NCI-H1694 treated with DMSO at 0.1 percent for 48 hours (cell line): ENCODE measurements at regions not wholly inside any gene's neighbourhood (a gene's known extent, or its start where the extent isn't known, plus 50 kb on each side); places are given as distances from the start of the nearest gene placed in this dataset.
"Not testable (repeated sequence)": the region's sequence is repeated elsewhere in the genome, so short reads cannot be mapped to it uniquely, and the experiment has no call there.

ENCODE experiments used
- DNase-seq: peaks from one replicate; lab custom pipeline; 2025; lab: John Stamatoyannopoulos, UW

DNA sequence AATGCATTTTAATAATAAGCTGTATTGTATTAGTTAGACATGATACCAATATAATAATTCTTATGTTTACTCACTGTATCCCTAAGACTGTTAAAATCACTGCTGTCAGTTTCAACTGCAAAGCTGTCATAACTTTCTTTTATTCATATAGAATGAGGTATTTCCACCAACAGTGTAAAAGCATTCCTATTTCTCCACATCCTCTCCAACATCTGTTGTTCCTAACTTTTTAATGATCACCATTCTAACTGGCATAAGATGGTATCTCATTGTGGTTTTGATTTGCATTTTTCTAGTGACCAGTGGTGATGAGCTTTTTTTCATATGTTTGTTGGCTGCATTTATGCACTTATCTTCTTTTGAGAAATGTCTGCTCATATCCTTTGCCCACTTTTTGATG is 177.6 kb upstream of the MME start:
- not testable (repeated sequence) for DNase-seq

DNA sequence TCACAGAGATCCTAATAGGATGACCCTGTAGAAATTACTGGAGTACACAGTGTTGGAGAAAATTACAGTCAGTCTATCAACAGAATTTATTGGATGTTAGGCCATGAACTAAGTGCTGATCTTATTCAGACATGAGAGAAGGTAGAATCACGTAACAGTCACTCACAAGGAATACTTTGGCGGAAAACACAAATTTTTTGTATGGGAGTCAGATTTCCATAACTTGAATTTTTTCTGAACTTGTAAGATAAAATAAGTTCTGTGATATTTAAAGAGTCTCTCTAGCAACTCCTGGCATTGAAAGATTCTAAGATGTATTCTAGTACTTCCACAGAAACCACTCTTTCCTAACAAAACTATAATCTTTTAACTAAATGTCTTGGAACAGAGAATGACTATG is 178.8 kb upstream of the MME start:
- DNase-seq, result no peak

DNA sequence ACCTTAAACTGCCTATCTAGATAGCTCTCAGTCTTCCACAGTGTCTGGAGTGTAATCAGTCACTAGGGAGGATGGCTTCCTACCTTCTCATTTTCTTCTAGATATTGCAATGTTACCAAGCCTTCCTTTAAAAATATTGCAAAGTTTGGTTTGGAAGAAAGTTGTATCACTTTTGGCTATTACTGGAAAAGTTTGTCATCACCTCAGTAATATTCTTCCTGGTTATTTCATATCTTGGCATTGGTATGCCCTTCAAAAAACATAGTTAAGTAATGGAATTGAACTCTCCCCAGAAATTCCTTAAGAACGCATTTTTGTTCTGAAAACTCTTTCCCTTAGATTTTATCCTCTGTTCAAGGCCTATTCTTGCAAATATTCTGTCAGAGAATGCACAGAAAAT is 179.3 kb upstream of the MME start:
- DNase-seq, result no peak

DNA sequence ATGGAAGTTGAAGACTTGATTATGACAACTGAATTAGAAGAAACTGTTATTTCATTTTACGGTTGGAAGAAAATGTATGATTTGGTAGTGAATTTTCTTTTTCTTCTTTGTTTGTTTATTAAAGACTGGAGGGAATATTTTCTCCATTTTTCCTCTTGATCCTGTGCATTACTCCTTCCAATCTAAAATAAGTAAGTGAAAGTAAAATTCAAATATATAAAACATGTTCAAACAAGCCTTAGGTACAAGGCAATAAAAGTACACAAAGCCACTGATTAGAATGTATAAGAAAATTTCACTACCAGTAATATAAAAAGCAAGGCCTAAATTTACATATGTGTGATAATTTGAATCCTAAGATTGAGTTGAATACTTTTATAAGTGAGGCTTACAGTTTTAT is 181.2 kb upstream of the MME start:
- DNase-seq, result no peak

DNA sequence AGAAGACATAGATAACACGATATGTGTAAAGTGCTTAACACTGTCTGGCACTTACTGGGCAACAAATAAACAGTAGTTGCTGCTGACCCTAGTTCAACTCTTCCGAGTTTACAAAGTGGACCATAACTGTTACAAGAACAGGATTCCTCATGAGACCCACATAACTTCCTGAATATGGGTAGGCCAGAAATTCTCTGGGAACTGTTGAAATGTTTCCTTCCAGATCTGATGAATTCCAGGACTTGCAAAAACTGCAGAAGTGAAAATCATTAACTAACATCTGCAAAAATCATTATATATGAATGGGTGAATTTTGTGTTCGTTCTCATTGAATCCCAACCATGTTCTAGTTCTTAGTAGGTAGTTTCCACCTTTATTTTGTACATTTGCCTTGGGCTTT is 181.7 kb upstream of the MME start:
- no peak for DNase-seq

DNA sequence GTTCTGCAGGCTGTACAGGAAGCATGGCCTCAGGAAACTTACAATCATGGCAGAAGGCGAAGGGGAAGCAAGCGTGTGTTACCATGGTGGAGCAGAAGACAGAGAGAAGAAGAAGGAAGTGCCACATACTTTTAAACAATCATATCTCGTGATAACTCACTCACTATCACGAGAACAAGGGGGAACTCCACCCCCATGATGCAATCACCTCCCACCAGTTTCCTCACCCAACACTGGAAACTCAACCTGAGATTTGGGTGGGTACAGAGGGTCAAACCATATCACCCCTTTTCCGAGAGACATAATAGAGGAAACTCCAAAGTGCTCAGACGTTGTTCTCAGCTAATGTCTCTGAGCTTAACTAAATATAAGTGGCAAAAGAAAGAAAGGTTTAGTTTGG is 186.3 kb upstream of the MME start:
- DNase-seq, result no peak

DNA sequence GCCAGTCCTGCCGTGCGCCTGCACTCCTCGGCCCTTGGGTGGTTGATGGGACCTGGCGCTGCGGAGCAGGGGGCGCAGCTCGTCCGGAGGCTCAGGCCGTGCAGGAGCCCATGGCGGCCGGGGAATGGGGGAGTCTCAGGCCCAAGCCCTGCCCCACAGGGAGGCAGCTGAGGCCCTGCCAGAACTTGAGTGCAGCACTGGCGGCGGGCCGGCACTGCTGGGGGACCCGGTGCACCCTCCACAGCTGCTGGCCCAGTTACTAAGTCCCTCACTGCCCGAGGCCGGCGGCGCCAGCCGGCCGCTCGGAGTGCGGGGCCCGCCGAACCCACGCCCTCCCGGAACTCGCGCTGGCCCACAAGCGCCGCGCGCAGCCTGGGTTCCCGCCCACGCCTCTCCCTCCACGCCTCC is 190.9 kb upstream of the MME start:
- DNase-seq, result no peak

DNA sequence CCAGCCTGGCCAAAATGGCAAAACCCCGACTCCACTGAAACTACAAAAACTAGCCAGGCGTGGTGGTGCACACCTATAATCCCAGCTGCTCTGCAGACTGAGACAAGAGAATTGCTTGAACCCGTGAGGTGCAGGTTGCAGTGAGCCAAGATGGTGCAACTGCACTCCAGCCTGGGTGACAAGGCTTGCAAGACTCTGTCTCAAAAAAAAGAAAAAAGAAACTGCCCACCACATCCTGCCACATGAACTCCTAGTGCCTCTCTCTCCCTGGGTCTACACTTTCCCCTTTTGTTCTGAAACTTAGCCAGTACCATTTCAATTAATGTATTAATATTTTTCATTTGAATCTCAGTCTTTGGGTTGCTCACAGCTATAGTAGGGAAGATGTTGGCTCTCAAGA is 192.2 kb upstream of the MME start:
- no peak for DNase-seq

DNA sequence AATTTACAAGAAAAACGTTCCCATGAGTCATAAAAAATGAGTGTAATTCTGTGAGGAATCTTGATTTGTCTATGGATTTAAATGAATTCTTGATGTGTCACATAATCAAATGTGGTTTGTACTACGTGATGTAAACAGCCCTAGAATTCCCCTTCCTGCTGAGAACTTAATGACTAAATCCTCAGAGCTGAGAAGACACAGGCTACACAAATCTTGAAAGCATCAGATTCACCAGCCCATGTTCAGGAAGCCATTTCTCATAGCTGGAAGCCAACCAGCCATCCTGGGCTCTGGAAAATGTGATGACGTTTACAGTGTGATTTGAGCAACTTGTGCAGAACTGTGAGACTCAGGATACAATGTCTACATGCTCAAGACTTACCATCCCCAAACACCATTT is 193.7 kb upstream of the MME start:
- DNase-seq, result no peak

DNA sequence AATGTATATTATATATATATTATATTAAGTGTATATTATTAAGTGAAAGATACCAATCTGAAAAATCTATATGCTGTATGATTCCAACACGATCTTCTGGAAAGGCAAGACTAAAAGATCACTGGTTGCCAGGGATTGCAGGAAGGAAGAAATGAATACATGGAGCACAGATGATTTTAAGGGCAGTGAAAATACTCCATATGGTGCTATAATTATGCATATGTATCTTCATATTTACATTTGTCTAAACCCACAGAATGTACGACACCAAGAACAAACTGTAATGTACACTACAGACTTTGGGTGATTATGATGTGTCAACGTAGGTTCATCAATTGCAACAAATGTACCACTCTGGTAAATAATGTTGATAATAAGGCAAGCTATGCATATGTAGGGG is 194.7 kb upstream of the MME start:
- no peak for DNase-seq

DNA sequence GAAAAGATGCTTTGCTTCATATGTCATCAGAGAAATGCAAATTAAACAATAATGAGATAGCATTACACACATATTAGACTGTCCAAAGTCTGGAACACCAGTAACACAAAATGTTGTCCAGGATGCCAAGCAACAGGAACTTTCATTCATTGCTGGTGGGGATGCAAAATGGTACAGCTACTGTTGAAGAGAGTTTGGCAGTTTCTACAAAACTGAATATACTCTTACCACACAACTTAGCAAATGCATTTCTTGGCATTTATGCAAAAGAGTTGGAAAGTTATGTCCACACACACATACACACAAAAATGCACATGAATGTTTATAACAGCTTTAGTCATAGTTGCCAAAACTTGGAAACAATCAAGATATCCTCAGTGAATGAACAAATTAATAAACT is 195.2 kb upstream of the MME start:
- DNase-seq, result no peak

DNA sequence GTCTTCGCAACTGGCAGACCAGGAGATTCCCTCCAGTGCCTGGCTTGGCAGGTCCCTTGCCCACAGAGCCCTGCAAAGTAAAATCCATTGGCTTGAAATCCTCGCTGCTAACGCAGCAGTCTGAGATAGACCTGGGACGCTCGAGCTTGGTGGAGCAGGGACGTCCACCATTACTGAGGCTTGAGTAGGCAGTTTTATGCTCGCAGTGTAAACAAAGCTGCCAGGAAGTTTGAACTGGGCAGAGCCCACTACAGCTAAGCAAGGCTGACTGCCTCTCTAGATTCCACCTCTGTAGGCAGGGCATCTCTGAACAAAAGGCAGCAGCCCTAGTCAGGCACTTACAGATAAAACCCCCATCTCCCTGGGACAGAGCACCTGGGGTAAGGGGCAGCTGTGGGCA is 205.0 kb upstream of the MME start:
- DNase-seq, result no peak

DNA sequence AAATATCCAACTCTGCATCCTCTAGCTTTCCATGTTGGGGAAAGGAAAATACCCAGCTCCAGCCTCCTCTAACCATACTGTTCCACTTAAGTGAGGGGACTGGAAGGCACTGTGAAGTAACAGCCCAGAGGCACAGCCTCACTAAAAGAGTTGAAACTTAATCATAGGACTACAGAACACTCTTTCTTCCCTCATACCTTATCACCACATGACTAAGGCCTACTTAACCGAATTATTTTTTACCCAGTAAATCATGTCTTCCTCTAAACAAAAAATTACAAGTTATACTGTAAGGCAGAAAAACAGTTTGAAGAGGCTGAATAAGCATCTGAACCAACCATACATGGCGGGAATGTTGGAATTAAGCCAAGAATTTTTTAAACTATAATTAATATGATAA is 207.4 kb upstream of the MME start:
- DNase-seq, result no peak

DNA sequence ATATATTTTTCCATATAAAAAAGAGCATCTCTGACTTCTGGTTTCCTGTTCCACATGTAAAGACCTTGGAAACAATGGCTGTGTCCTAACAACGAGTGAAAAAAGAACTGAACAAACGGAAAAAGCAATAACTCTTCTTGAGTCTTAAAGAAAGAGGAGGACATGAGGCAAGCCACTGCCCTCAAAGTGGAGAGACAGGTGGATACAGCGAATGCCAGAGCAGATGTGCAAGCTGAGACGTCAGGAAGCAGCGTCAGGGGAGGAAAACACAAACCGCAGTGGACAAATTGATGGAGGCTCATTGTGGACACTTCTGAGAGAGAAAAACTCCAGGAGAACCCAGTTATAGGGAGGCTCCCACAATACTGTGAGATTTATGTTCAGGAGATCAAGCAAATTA is 208.0 kb upstream of the MME start:
- no peak for DNase-seq

DNA sequence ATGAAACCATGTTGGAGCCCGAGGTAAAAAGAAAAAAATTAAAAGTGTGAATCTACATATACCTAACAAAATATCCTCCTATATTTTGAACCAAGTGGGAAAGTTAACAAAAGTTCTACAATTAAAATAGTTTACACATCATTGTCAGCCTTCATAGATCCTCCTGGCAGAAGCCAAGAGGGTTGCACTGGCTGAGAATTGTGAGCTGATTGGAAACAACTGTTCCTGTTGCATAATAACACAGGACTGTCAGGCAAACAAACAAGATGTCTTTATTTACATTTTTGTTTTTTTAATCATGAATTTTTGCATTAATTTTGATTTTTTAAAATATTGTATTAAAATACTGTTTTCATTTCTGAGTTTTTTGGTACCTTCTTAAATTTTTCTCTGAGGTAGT is 215.2 kb upstream of the MME start:
- no peak for DNase-seq

DNA sequence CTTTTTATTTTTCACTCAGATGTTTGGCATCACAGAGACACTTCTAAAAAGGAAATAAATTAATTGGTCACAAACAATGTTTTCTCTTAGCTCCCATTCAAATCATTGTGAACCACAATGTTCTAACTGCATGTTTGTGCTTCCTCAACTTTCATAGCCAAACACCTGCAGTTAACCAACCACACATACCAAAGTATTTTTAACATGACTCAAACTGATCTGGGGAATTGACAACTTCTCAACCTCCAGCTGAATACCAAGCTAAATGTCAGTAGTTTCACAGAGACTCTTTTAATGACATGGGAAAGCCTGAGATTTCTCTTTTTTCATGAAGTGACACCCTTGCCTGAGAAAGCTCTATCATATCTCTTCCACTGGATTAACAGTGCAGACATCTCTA is 217.9 kb upstream of the MME start:
- DNase-seq, result no peak

DNA sequence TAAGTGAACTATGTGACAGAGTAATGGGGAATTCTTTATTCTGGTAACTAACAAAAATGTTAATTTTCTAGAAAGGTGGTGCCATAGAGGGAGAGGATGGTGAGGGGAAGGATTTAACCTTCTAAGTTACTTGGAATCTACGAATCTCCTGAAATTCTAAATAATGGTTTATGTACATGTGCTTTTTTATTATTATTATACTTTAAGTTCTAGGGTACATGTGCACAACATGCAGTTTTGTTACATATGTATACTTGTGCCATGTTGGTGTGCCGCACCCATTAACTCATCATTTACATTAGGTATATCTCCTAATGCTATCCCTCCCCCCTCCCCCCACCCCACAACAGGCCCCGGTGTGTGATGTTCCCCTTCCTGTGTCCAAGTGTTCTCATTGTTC is 227.1 kb upstream of the MME start:
- not testable (repeated sequence) for DNase-seq

DNA sequence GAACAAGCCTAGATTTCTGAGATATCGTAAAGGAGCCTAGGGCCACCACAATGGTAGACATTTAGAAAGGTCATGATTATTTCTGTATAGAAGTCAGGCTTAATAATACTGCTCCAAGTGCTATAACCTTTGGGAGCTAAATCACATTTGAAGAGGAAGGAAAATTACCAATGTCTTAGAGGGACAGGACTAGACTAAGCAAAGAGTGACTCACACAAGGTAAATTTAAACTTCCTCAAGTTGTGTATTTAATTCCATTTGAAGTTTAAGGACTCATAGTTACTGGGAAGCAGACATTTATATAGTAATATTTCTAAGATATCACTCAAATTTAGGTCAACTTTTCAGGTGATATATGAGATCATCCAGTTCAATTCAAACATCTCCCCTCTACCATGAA is 227.6 kb upstream of the MME start:
- DNase-seq, result no peak

DNA sequence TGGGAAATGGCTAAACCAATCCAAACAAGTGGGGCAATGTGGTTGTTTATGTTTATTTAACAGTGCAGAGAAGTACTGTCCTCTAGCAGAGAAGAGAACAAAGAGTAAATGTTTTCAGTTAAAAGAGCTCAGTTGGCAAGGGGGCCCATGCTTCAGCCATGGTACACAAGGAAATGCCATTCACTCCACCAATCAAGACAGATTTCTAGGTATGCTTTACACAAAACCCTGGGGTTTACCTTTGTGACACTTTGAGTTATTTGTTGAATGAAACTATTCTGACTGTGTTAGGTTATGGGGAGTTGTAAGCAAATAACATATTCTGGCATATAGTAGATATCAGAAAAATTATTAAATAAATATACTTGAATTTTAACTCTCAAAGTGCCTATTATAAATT is 228.5 kb upstream of the MME start:
- DNase-seq, result no peak

DNA sequence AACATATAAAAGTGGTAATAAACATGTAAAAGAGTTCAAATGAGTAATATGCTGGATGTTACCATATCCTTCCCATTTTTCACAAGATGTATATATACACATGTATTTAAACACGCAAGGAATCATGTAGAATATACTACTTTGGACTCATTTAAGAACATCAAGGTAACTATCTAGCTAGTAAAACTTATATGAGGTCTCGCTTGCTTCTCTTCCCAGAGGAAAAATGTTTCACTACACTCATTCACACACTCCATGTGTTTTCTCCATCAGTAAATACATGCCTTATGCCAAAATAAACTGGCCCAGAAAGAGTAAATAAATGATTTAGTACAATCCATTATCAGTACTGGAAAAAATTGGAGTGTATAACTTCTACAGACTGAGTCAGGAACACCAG is 229.2 kb upstream of the MME start:
- DNase-seq, result no peak

DNA sequence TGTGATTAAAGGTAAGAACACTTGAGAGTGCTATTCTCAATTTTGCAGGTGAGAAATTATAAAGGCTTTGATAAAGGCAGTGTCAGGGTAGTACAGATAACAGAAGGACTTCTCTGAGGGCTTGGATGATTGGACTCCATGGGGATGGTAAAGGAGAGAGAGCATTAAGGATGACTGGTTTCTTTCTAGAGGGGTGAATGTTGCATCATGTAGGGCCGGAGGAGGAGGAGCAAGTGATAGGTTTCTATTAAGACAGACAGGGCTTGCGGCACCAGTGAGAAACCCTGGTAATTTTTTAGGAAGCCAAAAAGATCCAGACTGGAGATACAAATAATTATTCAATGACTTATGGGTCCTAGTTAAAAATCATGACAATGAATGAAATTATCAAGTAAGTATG is 230.7 kb upstream of the MME start:
- no peak for DNase-seq

DNA sequence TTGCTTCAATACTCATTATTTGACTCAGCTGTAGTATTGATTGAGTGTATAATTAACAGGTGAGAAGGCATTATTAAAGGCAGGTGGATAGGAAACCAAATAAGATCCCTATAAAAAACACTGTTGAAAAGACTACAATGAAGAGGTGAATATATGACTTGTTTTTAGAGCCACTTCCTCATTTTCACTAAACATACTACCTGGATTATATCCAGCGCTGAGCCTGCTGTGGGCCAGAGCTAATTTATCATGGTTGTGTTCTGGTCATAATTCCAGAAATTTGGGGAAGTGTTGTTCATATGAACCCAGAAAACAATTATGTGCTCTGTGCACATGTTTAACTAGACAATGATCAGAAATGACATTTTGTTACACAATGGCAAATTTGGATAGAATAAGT is 235.3 kb upstream of the MME start:
- DNase-seq, result no peak

DNA sequence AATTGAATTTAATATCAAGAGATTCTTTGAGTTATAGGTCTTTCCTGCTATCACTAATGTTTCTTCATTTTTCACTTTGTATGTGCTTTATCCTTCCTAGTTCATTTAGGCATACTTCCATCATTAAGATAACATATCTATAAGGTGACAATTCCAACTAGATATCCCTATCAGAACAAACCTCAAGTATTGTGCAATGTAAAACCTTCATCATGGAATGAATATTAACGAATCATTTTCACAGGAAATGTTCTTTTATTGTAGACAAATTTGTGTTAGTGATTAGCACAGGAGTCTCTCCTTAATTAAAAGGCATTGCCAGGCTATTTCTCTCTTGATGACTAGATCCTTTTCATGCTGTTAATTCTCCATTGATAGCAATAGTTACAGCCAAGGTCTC is 236.5 kb upstream of the MME start:
- DNase-seq, result no peak

DNA sequence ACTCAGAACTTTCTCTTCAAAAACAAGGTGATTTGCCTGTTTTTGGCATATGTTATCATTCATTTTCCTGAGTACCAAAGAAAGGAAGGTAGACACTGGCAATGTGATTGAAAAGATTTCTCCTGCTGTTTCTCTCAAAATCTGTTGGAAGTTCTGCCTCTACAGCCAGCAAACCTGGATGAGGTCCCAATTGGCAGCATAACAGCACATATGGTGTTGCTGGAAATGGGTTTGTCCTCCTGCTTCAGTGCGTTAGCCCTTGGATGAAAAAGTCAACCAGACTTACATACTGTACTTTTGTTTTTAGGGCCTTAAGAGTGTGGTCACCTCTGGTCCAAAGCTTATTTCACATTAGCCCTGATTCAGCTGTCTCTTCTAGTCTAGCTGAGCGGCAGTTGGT is 237.6 kb upstream of the MME start:
- DNase-seq, result peak; percentile 9

DNA sequence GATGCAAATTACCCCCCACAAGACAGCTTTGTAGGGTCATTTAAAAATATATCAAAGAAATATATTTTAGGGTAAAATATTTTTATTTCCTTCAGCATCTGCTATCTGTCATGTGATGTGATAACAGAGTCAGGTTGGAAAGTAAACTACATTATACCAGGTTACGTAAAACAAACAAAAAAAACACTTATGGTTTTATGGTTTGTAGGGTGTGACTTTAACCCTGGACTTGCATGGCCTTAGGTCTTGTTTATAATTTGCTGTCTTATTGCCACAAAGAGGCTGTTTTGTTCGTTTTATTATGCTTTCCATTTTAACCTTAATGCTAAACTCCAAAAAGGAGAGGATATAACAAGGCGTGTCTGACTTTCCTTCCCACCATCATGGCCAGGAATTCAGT is 244.5 kb upstream of the MME start:
- DNase-seq, result no peak

DNA sequence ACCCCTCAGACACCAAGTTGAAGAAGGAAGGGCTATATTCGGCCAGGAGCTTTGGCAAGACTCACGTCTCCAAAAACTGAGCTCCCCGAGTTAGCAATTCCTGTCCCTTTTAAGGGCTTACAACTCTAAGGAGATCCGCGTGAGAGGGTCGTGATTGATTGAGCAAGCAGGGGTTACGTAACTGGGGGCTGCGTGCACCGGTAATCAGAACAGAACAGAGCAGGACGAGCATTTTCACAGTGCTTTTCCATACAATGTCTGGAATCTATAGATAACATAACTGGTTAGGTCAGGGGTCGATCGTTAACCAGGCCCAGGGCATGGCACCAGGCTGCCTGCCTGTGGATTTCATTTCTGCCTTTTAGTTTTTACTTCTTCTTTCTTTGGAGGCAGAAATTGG is 245.3 kb upstream of the MME start:
- not testable (repeated sequence) for DNase-seq
